HepG2 (cell line): ENCODE measurements at regions not wholly inside any gene's neighbourhood (a gene's known extent, or its start where the extent isn't known, plus 50 kb on each side); places are given as distances from the start of the nearest gene placed in this dataset.

Experiments
- ATAC-seq: fragments of 200-7000 bp; cut with Tn5 transposase; 3 replicates; pipeline ENCODE4 v1.9.1; 2020; ENCODE audit warnings: mild to moderate bottlenecking, moderate library complexity
- BruUV-seq: library from RNA; stranded (reverse); fragments of 400-500 nt; replicated peaks from 2 replicates; lab custom pipeline; 2021; lab: Mats Ljungman, UMichigan
- CTCF ChIA-PET: fragments of 300-600 bp; formaldehyde crosslinking; extraction: SDS; loops from one replicate; lab custom pipeline; 2021; ENCODE audit warnings: low total read pairs, inconsistent platforms, low intra/inter-chr PET ratio; lab: Yijun Ruan, JAX
- POLR2A ChIA-PET: fragments of 350-600 bp; sonication (Branson Sonifier 250); formaldehyde crosslinking; loops from one replicate; lab custom pipeline; 2020; ENCODE audit warnings: antibody characterized with exemption, inconsistent platforms; lab: Yijun Ruan, JAX
- DNase-seq: peaks from one replicate; pipeline ENCODE4 v3.0.0-alpha.2; 2015; ENCODE audit warnings: low spot score
- FAIRE-seq: peaks from 3 replicates; lab custom pipeline; 2011; peaks lifted over from hg19 to GRCh38; lab: Jason Lieb, UNC
- H2AFZ ChIP-seq: one replicate; pipeline ENCODE4 v1.6.1; 2011; ENCODE audit warnings: low read length, inconsistent platforms
- H3K27ac ChIP-seq: fragments of 300-600 bp; 3 replicates; pipeline ENCODE4 v1.8.0; 2011; ENCODE audit warnings: mixed run types, mild to moderate bottlenecking, mixed read lengths, low read length, inconsistent platforms; ENCODE audit not compliant: insufficient read depth; ENCODE audit errors: extremely low read length
- H3K27me3 ChIP-seq, 2 experiments: fragments of 200-600 bp in 1 of 2; 2 replicates in 1 of 2; 3 replicates in 1 of 2; pipeline versions ENCODE4 v1.6.0 to v1.8.0; 2011; ENCODE audit warnings: low read length in 2 of 2, mild to moderate bottlenecking in 2 of 2, moderate library complexity in 2 of 2, inconsistent platforms in 1 of 2; ENCODE audit not compliant: insufficient read depth in 2 of 2, control insufficient read depth in 1 of 2
- H3K36me3 ChIP-seq, 2 experiments: fragments of 200-600 bp in 1 of 2; replicated peaks in 1 of 2; 2 replicates in 1 of 2; 3 replicates in 1 of 2; pipeline versions ENCODE4 v1.5.1 to v1.8.0; 2011; ENCODE audit warnings: low read length in 2 of 2, inconsistent platforms in 1 of 2; ENCODE audit not compliant: insufficient read depth in 2 of 2, control insufficient read depth in 1 of 2
- H3K4me1 ChIP-seq: 2 replicates; pipeline ENCODE4 v1.5.1; 2012; ENCODE audit warnings: low read length, inconsistent platforms; ENCODE audit not compliant: insufficient read depth
- H3K4me2 ChIP-seq: 2 replicates; pipeline ENCODE4 v1.6.0; 2011; ENCODE audit warnings: low read depth, low read length, inconsistent platforms
- H3K4me3 ChIP-seq, 3 experiments: fragments of 200-600 bp in 1 of 3; sonication (generic), shearing (Covaris generic) in 1 of 3; replicated peaks in 1 of 3; 2 replicates each; pipeline ENCODE4 v1.5.1; 2011 to 2016; ENCODE audit warnings: low read length in 3 of 3, inconsistent platforms in 2 of 3, low read depth in 2 of 3, mild to moderate bottlenecking in 2 of 3, control low read depth in 1 of 3, mixed read lengths in 1 of 3; ENCODE audit not compliant: insufficient read depth in 1 of 3
- H3K79me2 ChIP-seq: one replicate; pipeline ENCODE4 v1.6.1; 2011; ENCODE audit warnings: low read length, inconsistent platforms; ENCODE audit not compliant: insufficient read depth
- H3K9ac ChIP-seq: 2 replicates; pipeline ENCODE4 v1.6.0; 2011; ENCODE audit warnings: mild to moderate bottlenecking, low read depth, low read length, inconsistent platforms; ENCODE audit not compliant: insufficient read depth
- H3K9me3 ChIP-seq: 2 replicates; pipeline ENCODE4 v1.5.1; 2012; ENCODE audit warnings: mild to moderate bottlenecking, low read length
- H4K20me1 ChIP-seq: 2 replicates; pipeline ENCODE4 v1.6.0; 2011; ENCODE audit warnings: inconsistent platforms, mild to moderate bottlenecking, low read length, moderate library complexity; ENCODE audit not compliant: insufficient read depth
- KLF13 ChIP-seq: sonication (generic); formaldehyde crosslinking; IDR thresholded peaks from 2 replicates; pipeline ENCODE4 v1.4.0; 2020; ENCODE audit warnings: mild to moderate bottlenecking, missing genetic modification reagents
- RELA ChIP-seq: sonication (generic); formaldehyde crosslinking; IDR thresholded peaks from 2 replicates; pipeline ENCODE4 v1.4.0; 2020; ENCODE audit warnings: missing genetic modification reagents
- SRSF4 ChIP-seq: fragments of 200-400 bp; formaldehyde crosslinking; IDR thresholded peaks from one replicate; pipeline ENCODE4 v1.6.1; 2018; ENCODE audit warnings: mild to moderate bottlenecking, low read depth, low read length, moderate library complexity; ENCODE audit not compliant: poor library complexity, severe bottlenecking
- TOPORS ChIP-seq: sonication (generic); formaldehyde crosslinking; IDR thresholded peaks from 2 replicates; pipeline ENCODE4 v1.8.0; 2023; ENCODE audit warnings: mild to moderate bottlenecking, missing genetic modification reagents
- ZFY ChIP-seq: sonication (generic); formaldehyde crosslinking; IDR thresholded peaks from 2 replicates; pipeline ENCODE4 v1.4.0; 2020; ENCODE audit warnings: missing genetic modification reagents
- ZNF180 ChIP-seq: sonication (generic); formaldehyde crosslinking; IDR thresholded peaks from 2 replicates; pipeline ENCODE4 v1.4.0; 2020; ENCODE audit warnings: low read depth, missing genetic modification reagents, borderline replicate concordance
- ZSCAN22 ChIP-seq: sonication (generic); formaldehyde crosslinking; IDR thresholded peaks from 2 replicates; pipeline ENCODE4 v1.4.0; 2020; ENCODE audit warnings: mild to moderate bottlenecking, missing genetic modification reagents
- in situ Hi-C: cut with HindIII; loops from 2 replicates; pipeline ENCODE4 v1.10.0; 2017; ENCODE audit warnings: low pct_unique_long_range_greater_than_20kb; ENCODE audit not compliant: extremely low pct_ligation_motif_present
- intact Hi-C: fragments of 100-400 bp; cut with micrococcal nuclease; formaldehyde crosslinking; loops from one replicate; pipeline ENCODE4 v1.10.0; 2022; ENCODE audit not compliant: unreplicated experiment
- TF ChIP-seq, protein P1 (sequence below): sonication (generic); formaldehyde crosslinking; IDR thresholded peaks from 2 replicates; pipeline ENCODE4 v1.8.1; 2023; ENCODE audit warnings: mild to moderate bottlenecking, missing genetic modification reagents
- TF ChIP-seq, protein P2 (sequence below): sonication (generic); formaldehyde crosslinking; IDR thresholded peaks from 2 replicates; pipeline ENCODE4 v1.4.0; 2020; ENCODE audit warnings: mild to moderate bottlenecking, missing genetic modification reagents
- TF ChIP-seq, protein P3 (sequence below): sonication (generic); formaldehyde crosslinking; IDR thresholded peaks from 2 replicates; pipeline ENCODE4 v1.5.0; 2020; ENCODE audit warnings: mild to moderate bottlenecking, missing genetic modification reagents

DNA sequence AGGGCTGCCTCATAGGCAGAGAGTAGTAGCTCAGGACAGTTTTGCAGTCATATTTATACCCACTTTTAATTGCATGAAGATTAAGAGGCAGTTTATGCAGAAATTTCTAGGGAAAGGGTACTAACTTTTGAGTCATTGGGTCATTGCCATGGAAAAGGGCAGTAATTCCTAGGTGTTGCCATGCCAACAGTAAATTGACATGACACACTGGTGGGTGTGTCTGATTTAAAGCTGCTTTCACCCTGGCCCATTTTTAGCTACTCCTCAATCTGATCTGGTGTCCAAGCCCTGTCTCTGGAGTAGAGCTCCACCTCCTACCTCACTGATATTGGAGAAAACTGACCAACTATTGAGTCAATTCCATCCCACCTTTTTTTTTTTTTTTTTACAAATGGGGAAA lies 161.5 kb upstream of the ZKSCAN2 start:
- BruUV-seq: no TSS peak
- Histone ChIP-seq H3K36me3 (no peaks in the 10 kb centered on the region), H4K20me1 (no peaks in the 10 kb centered on the region), H3K27ac (no peak overlapping the region), H3K27me3 (no peaks in the 10 kb centered on the region; a peak in 1 of 5 replicates), H3K9ac (no peak overlapping the region), H3K4me3 (no peak overlapping the region), H3K9me3 (no peaks in the 10 kb centered on the region), H2AFZ (no peak overlapping the region), H3K79me2 (no peaks in the 10 kb centered on the region), H3K4me1 (no peaks in the 10 kb centered on the region), H3K4me2 (no peak overlapping the region)
- FAIRE-seq (no peak), DNase-seq (no peak), ATAC-seq (no peak)
- intact Hi-C loops: no loop called here
- CTCF ChIA-PET: no interaction called here
- TF ChIP-seq, protein P1, sequence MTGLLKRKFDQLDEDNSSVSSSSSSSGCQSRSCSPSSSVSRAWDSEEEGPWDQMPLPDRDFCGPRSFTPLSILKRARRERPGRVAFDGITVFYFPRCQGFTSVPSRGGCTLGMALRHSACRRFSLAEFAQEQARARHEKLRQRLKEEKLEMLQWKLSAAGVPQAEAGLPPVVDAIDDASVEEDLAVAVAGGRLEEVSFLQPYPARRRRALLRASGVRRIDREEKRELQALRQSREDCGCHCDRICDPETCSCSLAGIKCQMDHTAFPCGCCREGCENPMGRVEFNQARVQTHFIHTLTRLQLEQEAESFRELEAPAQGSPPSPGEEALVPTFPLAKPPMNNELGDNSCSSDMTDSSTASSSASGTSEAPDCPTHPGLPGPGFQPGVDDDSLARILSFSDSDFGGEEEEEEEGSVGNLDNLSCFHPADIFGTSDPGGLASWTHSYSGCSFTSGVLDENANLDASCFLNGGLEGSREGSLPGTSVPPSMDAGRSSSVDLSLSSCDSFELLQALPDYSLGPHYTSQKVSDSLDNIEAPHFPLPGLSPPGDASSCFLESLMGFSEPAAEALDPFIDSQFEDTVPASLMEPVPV (CRISPR knock-in tag): no peak
- TF ChIP-seq, protein P2, sequence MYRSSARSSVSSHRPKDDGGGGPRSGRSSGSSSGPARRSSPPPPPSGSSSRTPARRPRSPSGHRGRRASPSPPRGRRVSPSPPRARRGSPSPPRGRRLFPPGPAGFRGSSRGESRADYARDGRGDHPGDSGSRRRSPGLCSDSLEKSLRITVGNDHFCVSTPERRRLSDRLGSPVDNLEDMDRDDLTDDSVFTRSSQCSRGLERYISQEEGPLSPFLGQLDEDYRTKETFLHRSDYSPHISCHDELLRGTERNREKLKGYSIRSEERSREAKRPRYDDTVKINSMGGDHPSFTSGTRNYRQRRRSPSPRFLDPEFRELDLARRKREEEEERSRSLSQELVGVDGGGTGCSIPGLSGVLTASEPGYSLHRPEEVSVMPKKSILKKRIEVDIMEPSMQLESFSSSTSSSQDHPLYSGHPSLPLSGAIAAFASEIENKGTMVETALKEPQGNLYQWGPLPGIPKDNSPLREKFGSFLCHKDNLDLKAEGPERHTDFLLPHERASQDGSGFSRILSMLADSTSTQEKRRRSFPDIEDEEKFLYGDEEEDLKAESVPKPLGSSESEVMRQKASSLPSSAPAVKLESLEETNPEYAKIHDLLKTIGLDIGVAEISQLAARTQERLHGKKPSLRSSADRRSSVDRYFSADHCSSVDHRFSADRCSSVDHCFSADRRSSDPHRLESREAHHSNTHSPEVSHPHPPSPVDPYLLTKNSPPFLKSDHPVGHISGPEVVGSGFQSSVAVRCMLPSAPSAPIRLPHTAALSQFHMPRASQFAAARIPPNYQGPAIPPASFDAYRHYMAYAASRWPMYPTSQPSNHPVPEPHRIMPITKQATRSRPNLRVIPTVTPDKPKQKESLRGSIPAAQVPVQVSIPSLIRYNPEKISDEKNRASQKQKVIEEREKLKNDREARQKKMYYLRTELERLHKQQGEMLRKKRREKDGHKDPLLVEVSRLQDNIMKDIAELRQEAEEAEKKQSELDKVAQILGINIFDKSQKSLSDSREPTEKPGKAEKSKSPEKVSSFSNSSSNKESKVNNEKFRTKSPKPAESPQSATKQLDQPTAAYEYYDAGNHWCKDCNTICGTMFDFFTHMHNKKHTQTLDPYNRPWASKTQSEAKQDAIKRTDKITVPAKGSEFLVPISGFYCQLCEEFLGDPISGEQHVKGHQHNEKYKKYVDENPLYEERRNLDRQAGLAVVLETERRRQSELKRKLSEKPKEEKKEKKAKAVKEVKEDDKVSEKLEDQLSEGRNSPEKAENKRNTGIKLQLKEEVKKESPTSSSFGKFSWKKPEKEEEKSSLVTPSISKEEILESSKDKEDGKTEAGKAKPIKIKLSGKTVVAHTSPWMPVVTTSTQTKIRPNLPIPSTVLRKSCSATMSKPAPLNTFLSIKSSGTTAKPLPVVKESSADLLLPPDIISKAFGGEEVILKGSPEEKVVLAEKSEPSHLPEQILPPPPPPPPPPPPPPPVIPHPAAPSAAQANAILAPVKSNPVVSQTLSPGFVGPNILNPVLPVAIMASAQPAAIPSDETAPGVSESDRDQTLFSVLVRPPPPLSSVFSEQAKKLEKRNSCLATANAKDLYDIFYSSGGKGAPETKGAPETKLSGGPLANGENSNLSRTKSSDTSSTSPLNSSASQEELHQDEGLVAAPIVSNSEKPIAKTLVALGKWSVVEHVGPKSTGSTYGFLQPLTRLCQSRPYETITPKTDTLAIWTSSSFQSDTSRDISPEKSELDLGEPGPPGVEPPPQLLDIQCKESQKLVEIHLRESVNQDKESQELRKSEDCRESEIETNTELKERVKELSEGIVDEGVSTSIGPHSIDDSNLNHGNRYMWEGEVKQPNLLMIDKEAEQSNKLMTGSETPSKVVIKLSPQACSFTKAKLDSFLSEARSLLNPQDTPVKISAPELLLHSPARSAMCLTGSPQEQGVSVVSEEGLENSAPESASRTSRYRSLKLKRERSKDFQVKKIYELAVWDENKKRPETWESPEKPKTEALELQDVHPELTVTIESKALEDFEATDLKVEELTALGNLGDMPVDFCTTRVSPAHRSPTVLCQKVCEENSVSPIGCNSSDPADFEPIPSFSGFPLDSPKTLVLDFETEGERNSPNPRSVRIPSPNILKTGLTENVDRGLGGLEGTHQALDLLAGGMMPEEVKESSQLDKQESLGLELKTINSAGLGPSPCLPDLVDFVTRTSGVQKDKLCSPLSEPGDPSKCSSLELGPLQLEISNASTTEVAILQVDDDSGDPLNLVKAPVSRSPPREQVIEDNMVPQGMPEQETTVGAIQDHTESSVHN (CRISPR knock-in tag): no peak
- no peak for TF ChIP-seq ZFY
- TF ChIP-seq ZSCAN22 (CRISPR knock-in tag): no peak
- no peak for TF ChIP-seq TOPORS (CRISPR knock-in tag)
- TF ChIP-seq, protein P3, sequence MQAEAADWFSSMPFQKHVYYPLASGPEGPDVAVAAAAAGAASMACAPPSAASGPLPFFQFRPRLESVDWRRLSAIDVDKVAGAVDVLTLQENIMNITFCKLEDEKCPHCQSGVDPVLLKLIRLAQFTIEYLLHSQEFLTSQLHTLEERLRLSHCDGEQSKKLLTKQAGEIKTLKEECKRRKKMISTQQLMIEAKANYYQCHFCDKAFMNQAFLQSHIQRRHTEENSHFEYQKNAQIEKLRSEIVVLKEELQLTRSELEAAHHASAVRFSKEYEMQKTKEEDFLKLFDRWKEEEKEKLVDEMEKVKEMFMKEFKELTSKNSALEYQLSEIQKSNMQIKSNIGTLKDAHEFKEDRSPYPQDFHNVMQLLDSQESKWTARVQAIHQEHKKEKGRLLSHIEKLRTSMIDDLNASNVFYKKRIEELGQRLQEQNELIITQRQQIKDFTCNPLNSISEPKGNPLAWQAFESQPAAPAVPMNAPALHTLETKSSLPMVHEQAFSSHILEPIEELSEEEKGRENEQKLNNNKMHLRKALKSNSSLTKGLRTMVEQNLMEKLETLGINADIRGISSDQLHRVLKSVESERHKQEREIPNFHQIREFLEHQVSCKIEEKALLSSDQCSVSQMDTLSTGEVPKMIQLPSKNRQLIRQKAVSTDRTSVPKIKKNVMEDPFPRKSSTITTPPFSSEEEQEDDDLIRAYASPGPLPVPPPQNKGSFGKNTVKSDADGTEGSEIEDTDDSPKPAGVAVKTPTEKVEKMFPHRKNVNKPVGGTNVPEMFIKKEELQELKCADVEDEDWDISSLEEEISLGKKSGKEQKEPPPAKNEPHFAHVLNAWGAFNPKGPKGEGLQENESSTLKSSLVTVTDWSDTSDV (CRISPR knock-in tag): no peak
- TF ChIP-seq RELA (CRISPR knock-in tag): no peak
- no peak for TF ChIP-seq SRSF4
- TF ChIP-seq ZNF180 (CRISPR knock-in tag): no peak
- no peak for TF ChIP-seq KLF13
- POLR2A ChIA-PET: no interaction called here
- in situ Hi-C loops: no loop called here
